ENCODE measurements at regions not wholly inside any gene's neighbourhood (a gene's known extent, or its start where the extent isn't known, plus 50 kb on each side); places are given as distances from the start of the nearest gene placed in this dataset.
"Not testable (repeated sequence)": the region's sequence is repeated elsewhere in the genome, so short reads cannot be mapped to it uniquely, and the experiment has no call there.

GRCh38 chr5:1588071-1588694 lies 64.4 kb upstream of the LPCAT1 start:
- DNase-seq (ENCODE audit: low read depth, low spot score), result not testable (repeated sequence)

- DNase-seq (ENCODE audit: low read depth, low spot score), result not testable (repeated sequence)
Measured at GRCh38 chr5:1583081-1583875, 59.5 kb upstream of the LPCAT1 start.

- DNase-seq (ENCODE audit: low read depth, low spot score), result not testable (repeated sequence)
Measured at GRCh38 chr5:1579389-1579788, 55.6 kb upstream of the LPCAT1 start.

GRCh38 chr5:1576851-1577250 lies 53.1 kb upstream of the LPCAT1 start:
- not testable (repeated sequence) for DNase-seq (ENCODE audit: low read depth, low spot score)

GRCh38 chr5:1575991-1576714 lies 52.4 kb upstream of the LPCAT1 start:
- DNase-seq (ENCODE audit: low read depth, low spot score), result not testable (repeated sequence)

- DNase-seq (ENCODE audit: low read depth, low spot score), result not testable (repeated sequence)
Measured at GRCh38 chr5:1575491-1575890, 51.7 kb upstream of the LPCAT1 start.

- DNase-seq (ENCODE audit: low read depth, low spot score), result not testable (repeated sequence)
Measured at GRCh38 chr5:1574023-1574318, 50.2 kb upstream of the LPCAT1 start.

- DNase-seq (ENCODE audit: low read depth, low spot score), result not testable (repeated sequence)
Measured at GRCh38 chr5:1573217-1574022, 49.7 kb upstream of the LPCAT1 start.

All from activated naive CD8-positive, alpha-beta T cell treated with anti-CD3 and anti-CD28 coated beads, Interleukin-2, amount 50 U/mL, for 16 hours (primary cell).